GM21576 (cell line): ENCODE measurements at regions not wholly inside any gene's neighbourhood (a gene's known extent, or its start where the extent isn't known, plus 50 kb on each side); places are given as distances from the start of the nearest gene placed in this dataset.

Experiments used
- ATAC-seq: cut with Tn5 transposase; IDR thresholded peaks from one replicate; pipeline ENCODE4 v1.9.1; 2021; ENCODE audit warnings: mild to moderate bottlenecking, moderate library complexity; ENCODE audit not compliant: unreplicated experiment

DNA sequence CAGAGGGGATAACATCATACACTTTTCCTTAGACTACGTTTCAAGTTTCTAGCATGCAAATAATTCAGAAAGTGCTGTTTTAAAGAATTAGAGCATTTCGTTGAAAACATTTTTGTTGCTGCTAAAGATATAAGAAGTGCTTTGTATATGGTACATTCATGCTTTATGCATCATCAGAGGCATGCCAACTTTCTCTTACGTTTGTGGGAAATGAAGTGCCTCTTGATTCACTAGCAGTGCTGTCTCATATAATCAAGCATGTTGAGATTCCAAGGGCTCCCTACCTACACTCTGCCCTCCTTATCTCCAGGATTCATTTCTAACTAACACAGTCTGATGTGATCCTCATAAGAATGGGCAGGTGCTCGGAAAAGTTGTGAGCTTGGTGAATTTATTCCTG lies 748.6 kb upstream of the DDX18 start:
- ATAC-seq, result no peak

DNA sequence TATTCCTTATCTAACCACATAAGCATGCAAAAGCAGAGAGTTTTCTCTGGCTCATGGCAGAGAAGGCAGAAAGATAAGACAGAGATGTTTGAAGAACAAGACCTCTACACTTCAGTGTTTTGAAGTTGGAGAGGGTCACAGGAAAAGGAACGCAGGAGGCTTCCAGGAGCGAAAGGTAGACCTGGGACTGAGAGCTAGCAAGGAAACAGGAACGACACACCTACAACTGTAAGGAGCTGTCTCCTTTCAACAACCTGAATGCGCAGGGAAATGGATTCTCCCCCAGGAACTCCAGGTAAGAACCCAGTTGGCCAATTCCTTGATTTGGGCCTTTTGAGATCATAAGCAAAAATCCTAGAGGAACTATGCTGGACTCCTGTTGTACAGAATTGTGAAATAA lies 746.6 kb upstream of the DDX18 start:
- no peak for ATAC-seq

DNA sequence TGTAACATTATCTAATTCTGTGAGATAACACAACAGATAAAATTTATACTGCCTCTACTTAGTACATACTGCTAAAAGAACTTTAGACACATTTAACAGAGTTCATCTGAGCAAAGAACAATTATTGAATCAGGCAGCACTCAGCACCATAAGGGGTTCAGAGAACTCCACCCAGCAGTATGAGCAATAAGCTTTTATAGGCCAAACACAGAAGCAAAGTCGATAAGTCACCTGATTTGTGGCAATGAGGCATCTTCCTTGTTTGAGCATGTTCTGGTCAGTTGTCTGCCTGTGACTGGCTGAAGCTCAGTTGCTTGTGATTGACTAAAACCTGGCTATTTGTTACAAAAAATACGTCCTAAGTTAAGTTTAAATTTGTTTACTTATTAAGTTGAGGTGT lies 746.1 kb upstream of the DDX18 start:
- ATAC-seq, result no peak

DNA sequence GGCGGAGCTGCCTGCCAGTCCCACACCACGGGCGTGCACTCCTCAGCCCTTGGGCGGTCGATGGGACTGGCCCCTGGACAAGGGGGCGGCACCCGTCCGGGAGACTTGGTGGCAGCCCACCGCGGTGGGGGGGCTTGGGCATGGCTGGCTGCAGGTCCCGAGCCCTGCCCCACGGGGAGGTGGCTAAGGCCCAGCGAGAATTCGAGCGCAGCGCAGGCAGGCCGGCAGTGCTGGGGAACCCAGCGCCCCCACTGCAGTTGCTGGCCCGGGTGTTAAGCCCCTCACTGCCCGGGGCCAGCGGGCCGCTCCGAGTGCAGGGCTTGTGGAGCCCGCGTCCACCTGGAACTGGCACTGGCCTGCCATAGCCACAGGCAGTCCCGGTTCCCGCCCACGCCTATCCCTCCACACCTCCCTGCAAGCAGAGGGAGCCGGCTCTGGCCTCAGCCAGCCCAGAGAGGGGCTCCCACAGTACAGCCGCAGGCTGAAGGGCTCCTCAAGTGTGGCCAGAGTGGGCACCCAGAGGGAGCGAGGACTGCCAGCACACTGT lies 742.9 kb upstream of the DDX18 start:
- ATAC-seq, result no peak

DNA sequence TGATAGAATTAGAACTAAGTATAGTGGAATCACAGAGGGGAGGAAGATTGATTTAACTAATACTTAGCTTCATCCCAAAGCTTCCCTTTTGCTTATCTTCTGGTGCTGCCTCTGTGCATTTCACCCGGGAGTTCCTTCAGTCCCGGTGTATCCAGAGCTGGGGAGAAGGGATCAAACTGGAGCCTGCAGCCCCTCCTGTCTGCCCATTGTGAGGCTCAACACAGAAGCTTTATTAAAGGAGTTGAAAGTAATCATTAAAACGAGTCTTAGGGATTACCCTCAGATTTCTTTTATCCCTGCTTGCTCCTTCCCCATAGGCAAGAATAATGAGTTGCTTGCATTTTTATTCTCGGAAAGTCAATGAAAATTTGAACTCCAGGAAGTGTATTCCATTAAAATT lies 739.7 kb upstream of the DDX18 start:
- ATAC-seq, result no peak

DNA sequence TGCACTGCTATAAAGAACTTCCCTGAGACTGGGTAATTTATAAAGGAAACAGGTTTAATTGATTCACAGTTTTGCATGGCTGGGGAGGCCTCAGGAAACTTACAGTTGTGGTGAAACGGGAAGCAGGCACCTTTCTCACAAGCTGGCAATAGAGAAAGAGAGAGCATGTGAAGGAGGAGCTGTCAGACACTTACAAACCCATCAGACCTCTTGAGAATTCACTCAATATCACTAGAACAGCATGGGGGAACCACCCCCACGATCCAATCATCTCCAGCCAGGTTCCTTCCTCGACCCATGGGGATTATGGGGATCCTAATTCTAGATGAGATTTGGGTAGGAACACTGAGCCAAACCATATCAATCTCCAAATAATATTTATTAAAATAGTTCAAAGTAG lies 729.2 kb upstream of the DDX18 start:
- no peak for ATAC-seq

DNA sequence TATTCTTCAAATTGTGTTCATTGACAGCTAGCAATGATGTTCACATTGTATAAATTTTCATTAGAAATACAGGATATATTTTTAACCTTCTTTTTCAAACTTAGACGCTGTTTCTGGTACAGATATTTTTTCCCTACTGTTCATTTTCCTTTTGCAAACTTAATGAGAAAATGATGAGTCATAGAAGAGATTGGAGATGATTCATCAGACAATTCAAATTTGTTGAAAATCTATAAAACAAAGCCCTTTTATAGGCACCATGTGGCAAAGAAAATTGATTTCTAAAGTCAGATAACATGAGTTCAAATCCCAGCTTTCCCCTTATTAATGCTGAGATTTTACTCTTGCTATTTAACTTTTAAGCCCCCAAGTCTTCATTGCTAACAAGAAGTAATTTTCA lies 728.8 kb upstream of the DDX18 start:
- ATAC-seq, result no peak

DNA sequence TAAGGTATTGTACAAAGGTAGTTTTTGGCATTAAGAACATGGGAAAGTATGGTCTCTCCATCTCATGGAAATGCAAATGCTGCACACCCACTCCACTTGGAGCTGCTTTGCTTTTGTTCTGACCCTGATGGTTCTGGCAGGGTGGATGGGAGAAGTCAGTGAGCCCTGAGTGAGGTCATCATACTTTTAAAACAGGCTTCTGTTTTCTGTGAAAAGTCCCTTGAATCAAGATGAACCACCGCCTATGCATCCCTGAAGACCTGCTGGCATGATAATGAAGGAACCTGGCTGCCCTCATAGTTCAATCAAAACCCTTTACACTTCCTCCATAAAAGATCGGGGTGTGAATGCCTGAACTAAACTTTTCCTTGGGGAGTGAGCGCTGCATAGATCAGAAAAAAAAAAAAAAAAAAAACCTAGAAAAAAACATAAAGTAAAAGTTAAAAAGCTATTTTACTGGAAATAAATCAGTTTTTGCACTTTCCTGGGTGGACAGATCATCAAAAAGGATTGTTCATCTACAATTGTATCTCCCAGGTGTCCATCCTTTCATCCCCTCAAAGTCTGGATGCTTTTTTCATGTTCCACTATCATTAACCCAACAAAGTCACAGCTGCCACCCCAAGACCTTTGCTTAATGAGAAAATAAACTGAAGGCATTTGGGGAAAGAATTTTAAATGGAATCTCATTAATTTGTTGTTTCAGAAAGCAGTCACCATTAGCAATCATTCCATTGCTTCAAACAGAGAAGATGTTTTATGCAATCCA lies 728.1 kb upstream of the DDX18 start:
- ATAC-seq, result no peak

DNA sequence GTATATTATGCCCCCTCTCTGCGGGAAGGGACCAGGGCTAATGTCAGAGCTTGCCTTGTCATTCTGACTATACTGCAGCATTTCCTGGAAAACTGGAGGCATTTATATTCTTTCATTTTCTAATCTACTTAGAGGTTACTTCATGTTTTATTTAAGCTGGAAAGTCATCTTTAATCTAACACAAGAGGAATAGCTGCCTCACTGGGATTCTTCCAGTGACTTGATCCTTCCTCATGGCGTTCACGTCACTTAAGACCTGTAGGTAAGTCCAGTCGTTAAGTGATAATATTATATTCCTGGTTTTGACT lies 727.6 kb upstream of the DDX18 start:
- no peak for ATAC-seq

DNA sequence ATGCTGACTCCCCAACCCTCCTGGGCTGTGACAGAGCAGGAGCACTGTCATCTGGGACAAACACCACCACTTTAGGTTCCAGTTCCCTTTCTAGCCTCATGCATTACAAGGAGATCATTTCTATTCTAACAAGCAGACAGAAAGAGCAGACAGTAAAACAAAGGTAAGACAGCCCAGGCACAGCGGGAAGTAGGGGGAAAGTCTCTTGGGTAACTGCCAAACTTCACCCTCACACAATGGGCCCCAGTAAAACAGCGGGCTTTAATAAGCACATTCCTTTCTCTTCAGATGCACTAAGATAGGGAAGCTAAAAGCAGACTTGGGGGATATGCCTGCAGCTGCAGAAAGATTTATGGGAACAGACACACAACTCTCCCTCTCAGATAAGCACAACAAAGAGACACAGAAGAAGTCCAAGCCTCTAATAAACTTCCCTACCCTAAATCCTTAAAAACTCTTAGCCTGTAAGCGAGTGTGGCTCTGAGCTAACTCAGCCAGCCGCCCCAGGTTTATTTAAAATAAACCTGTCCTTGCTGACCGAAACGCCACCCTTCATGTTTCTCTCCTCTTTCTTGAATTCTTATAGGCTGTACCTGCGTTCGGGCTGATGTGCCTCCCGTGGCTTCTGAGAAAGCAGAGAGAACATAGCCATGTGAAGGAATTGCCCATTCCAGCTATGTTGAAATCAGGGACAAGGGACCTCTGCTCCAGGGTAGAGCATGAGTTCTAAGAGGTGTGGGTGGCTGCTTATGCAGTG lies 726.8 kb upstream of the DDX18 start:
- no peak for ATAC-seq

DNA sequence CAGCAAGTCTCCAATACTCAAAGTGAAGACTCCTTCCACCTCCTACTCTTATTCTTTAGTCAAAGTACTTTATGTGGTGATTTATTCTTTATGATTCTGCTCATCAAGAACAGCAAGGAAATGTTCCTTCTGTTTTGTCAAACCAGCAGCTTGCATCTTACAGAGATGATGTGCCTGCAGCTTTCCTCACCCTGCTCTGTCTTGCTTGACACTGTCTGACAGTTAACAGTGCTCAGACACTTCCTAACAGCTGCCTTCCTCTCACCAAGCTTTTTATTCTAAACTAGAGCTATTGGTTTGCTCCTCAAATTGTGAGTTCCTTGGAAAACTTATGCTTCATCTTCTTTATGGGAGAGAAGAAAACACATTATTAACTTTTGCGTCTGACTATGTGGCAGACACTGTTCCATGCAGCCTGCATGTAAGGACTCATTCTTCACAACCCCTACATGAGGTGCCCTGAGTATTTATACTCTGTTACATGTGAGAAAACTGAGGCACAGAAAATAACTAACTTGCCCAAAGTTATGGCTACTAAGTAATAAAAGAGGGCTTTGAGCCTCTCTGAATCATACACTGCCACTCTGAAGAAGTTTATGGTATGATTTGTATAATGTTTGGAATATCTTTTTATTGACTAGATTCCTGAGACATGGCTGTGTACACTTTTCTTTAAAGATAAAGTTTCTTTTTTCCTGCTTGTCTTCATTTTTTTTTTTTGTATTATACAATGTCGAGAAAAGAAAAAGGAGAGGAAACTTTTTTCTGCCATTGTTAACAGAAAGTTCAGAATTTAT lies 723.3 kb upstream of the DDX18 start:
- no peak for ATAC-seq

DNA sequence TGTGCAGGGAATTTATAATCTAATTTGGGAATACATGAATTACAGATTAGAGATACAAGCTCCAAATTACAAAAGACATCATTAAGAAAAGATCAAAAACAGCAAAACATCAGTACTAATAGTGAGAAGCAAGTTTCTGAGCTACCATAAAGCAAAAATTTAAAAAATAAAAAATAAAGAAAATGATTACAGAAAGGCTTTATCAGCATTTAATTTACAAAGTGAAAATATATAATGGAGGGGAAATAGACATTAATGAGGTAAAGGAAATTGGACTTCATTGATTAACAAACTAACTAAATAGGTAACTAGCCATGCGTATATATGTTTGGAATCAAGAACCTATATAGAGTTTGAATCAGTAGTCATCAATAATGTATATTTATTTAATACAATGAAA lies 712.9 kb upstream of the DDX18 start:
- ATAC-seq, result no peak

DNA sequence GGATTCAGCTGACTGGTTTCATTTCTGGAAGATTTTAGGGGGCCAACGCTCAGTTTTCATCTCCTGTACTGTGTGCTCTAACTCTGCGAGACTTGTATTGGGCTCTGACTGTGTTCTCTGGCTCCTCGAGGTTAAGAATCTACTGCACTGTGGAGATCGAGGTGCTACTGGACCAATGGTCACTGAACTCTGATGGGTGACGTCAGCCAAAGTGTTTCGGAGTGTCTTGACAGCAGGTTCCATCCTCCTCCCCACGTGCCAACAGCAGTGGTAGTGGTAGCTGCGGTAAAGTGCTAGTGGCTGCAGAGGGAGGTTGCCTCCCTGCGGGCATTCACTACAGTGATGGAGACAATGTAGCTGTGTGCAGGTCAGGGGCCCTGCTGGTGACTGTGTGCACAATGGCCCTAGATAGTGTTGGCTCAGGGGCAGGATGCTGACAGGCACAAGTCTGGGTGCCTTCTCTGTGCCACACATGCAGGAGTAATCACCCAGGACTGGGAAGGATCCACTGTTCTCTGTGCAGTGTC lies 705.7 kb upstream of the DDX18 start:
- no peak for ATAC-seq

DNA sequence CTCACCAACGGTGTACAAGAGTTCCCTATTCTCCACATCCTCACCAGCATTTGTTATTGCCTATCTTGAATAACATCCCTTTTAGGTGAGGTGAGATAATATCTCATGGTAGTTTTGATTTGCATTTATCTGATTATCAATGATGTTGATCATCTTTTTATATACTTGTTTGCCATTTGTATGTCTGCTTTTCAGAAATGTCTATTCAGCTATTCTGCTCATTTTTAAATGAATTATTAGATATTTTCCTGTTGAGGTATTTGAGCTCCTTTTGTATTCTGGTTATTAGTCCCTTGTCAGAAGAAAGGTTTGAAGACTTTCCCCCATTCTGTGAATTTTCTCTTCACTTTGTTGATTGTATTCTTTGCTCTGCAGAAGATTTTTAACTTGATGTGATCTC lies 695.5 kb upstream of the DDX18 start:
- ATAC-seq, result no peak

DNA sequence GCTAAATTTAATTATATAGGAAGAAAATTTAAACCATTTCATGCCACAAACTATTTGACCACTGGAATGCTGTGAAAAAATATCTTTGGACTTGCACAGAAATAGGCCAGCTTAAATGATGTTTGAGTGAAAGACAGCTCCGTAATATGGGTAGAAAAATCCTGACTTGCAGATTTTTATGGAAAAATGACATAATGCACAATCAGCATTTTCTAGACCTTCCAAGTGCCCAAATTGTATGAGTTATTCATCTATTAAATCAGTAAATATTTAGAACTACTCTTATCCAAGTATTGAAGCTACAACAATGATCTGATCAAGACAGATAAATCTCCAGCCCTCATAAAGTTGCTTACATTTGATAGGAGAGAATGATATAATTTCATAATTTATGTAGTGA lies 691.1 kb upstream of the DDX18 start:
- ATAC-seq, result no peak

DNA sequence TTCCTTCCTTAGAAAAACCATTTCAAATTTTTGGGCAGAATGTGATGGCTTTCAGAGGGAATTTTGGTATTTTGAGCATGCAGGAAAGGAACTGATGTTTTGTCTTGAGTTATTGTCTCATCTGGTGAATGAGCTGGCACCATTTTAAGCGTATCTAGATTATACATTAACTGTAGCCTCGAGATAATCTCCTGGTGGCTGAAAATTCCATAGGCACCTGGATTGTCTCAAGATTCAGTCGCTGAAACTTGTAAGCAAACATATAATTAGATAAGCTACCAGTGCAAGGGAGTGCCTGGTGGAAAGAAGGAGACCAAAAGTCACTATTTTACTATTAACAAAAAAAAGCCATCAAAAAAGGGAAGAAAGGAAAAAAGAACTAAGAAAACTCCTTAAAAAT lies 687.8 kb upstream of the DDX18 start:
- ATAC-seq, result no peak

DNA sequence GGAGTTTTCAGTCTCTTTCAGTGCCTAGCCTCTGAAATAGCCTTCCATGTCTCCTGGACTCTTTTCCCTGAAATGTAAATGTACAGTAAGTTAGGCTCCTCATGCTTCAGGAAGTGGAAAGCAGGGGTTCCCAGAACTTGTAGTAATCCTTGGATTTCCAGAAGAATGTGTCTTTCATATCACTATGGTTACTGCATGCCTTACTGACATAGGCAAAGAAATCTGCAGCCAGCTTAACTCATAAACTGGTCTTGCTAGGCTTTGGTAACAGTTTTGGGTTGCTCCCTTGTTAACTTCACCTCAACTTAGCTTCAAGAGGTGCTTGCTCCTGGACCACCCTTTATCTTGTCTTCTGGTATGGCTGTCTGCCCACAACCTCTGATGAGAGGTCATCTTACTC lies 686.8 kb upstream of the DDX18 start:
- no peak for ATAC-seq

DNA sequence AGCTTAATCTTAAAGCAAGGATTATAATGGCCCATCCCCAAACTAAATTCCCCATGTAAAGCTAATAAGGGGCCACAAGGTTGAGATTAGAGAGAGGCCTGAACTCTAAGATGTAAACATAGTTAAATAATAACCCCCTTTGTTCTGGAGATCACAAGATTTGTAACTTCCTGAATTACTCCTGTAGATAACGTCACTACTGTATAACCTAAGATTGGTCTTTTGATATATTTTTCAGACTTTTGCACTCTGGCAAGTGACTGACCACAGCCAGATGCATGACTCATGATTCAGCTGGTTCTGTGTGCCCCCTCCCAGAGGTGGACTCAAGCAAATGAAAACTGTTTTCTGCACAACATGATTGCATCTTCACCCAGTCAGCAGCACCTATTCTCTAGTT lies 686.0 kb upstream of the DDX18 start:
- no peak for ATAC-seq

DNA sequence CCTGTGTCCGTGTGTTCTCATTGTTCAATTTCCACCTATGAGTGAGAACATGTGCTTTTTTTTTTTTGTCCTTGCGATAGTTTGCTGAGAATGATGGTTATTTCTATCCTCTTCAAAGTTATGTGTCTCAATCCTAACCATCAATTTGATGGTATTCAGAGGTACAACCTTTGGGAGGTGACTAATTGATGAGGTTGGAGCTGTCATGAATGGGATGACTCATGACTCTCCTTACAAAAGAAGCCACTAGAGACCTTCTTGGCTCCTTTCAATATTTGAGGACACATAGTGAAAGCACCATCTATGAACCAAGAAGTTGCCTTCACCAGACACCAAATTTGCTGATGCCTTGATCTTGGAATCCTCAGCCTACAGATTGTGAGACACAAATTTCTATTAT lies 677.1 kb upstream of the DDX18 start:
- ATAC-seq, result no peak

DNA sequence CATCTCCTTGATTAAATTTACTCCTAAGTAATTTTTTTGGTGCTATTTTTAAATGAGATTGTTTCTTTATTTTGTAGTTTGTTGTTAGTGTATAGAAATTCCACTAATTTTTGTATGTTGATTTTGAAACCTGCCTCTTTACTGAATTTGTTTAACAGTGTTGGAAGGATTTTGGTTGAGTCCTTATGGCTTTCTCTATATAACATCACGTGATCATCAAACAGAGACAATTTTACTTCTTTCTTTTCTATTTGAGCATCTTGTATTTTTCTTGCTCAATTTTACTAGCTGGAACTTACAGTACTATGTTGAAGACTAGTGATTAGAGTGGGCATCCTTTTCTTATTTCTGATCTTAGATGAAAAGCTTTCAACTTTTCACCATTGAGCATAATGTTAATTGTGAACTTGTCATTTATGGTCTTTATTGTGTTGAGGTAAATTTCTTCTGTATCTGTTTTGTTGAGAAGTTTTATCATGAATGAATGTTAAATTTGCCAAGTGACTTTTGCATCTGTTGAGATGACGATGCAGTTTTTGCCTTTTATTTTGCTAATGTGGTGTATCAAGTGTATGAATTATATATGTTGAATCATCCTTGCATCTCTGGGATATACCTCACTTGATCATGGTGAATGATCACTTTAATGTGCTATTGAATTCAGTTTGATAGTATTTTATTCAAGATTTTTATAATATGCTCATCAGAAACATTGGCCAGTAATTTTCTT lies 645.3 kb upstream of the DDX18 start:
- no peak for ATAC-seq

DNA sequence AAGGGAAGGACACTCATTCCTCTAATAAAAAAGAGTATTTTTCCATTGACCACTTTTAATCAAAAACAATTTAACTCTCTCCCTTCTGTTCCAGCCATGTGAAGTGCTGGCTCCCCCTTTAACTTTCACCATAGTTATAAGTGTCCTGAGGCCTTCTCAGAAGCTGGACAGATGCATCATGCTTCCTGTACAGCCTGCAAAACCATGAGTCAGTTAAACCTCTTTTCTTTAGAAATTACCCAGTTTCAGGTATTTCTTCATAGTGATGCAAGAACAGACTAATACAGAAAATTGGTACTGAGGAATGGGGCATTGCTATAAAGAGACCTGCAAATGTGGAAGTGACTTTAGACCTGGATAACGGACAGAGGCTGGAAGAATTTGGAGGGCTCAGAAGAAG lies 643.6 kb upstream of the DDX18 start:
- no peak for ATAC-seq
